Transverse colon (tissue), 4 donors: ENCODE measurements at regions not wholly inside any gene's neighbourhood (a gene's known extent, or its start where the extent isn't known, plus 50 kb on each side); places are given as distances from the start of the nearest gene placed in this dataset.

Source experiments
- DNase-seq: peaks from one replicate; pipeline ENCODE4 v3.0.0-alpha.2; 2019
- H3K27ac ChIP-seq, 4 donors: fragments of 200-600 bp; sonication (generic); 2 replicates each; pipeline ENCODE4 v1.5.1; 2016 to 2018; ENCODE audit warnings: inconsistent platforms in 4 of 4
- H3K27me3 ChIP-seq: fragments of 200-600 bp; sonication (generic); 2 replicates; pipeline ENCODE4 v1.5.1; 2017; ENCODE audit warnings: inconsistent platforms
- H3K36me3 ChIP-seq, 4 donors: fragments of 200-600 bp; sonication (generic); 2 replicates each; pipeline ENCODE4 v1.5.1; 2017 to 2019; ENCODE audit warnings: inconsistent platforms in 4 of 4
- H3K4me1 ChIP-seq, 4 donors: fragments of 200-600 bp; sonication (generic); 2 replicates each; pipeline ENCODE4 v1.5.1; 2017 to 2020; ENCODE audit warnings: inconsistent platforms in 4 of 4
- H3K4me3 ChIP-seq, 4 donors: fragments of 200-600 bp; sonication (generic); 1 replicate in 1 of 4; 2 replicates in 3 of 4; pipeline versions ENCODE4 v1.5.1 to v1.6.1; 2017 to 2019; ENCODE audit warnings: inconsistent platforms in 4 of 4
- H3K9me3 ChIP-seq, 2 donors: fragments of 200-600 bp; sonication (generic); 2 replicates each; pipeline ENCODE4 v1.5.1; 2017 to 2019; ENCODE audit warnings: inconsistent platforms in 2 of 2
- CTCF ChIP-seq, 5 experiments: fragments of 200-600 bp in 3 of 5; fragments of 450-650 bp in 2 of 5; sonication (generic) in 3 of 5; IDR thresholded peaks; 1 replicate in 2 of 5; 2 replicates in 3 of 5; pipeline ENCODE4 v1.5.1; 2016 to 2017; ENCODE audit warnings: antibody characterized with exemption in 5 of 5, inconsistent platforms in 3 of 5, mild to moderate bottlenecking in 2 of 5, moderate library complexity in 1 of 5
- EP300 ChIP-seq: sonication (generic); formaldehyde crosslinking; IDR thresholded peaks from one replicate; pipeline ENCODE4 v1.6.1; 2017; ENCODE audit warnings: antibody characterized with exemption, low read depth
- POLR2A ChIP-seq: fragments of 450-650 bp; IDR thresholded peaks from one replicate; pipeline ENCODE4 v1.6.1; 2016; ENCODE audit warnings: antibody characterized with exemption, mild to moderate bottlenecking, moderate library complexity
- POLR2AphosphoS5 ChIP-seq, 3 donors: sonication (generic); formaldehyde crosslinking; IDR thresholded peaks; one replicate each; pipeline ENCODE4 v1.6.1; 2016; ENCODE audit warnings: antibody characterized with exemption in 3 of 3
- WGBS, 2 donors: methylation state at CpG; one replicate each; pipeline ENCODE4 v1.1.5; 2018; ENCODE audit warnings: low coverage in 1 of 2; 5-methylcytosine and 5-hydroxymethylcytosine counted together
- in situ Hi-C, 4 donors: fragments of 200-750 bp; cut with MboI; loops; one replicate each; pipeline versions ENCODE4 v1.15.0 to v1.15.1; 2017; ENCODE audit warnings: low sequenced_read_pairs in 3 of 4, low pct_ligation_motif_present in 1 of 4, low pct_unique_long_range_greater_than_20kb in 1 of 4
- intact Hi-C: fragments of 100-400 bp; cut with DNase I; formaldehyde crosslinking; loops from one replicate; pipeline ENCODE4 v1.15.1; 2023; ENCODE audit warnings: low total_unique reads

- no peak for DNase-seq
- intact Hi-C loops (no loop called here), in situ Hi-C loops (no loop called here)
- Histone ChIP-seq H3K9me3 (no peaks in the 10 kb centered on the region), H3K4me3 (no peak overlapping the region), H3K27me3 (no peaks in the 10 kb centered on the region), H3K4me1 (no peaks in the 10 kb centered on the region), H3K36me3 (no peaks in the 10 kb centered on the region), H3K27ac (no peak overlapping the region)
- TF ChIP-seq POLR2AphosphoS5 (IDR thresholded peaks at IDR 0.05) (no peak), CTCF (IDR thresholded peaks at IDR 0.05) (no peak), POLR2A (no peak), EP300 (no peak)
- WGBS, 2 donors = 60 to 72% methylated on average over 1 of the region's 1 CpG
Observed at GRCh38 chr13:31674051-31674450, 65.3 kb upstream of the RXFP2 start.

- TF ChIP-seq POLR2A (no peak), POLR2AphosphoS5 (IDR thresholded peaks at IDR 0.05) (no peak), CTCF (IDR thresholded peaks at IDR 0.05) (no peak), EP300 (no peak)
- intact Hi-C loops (no loop called here), in situ Hi-C loops (no loop called here)
- Histone ChIP-seq H3K36me3 (no peaks in the 10 kb centered on the region), H3K27ac (no peak overlapping the region), H3K9me3 (no peaks in the 10 kb centered on the region), H3K4me3 (no peak overlapping the region), H3K27me3 (no peaks in the 10 kb centered on the region), H3K4me1 (no peaks in the 10 kb centered on the region)
- WGBS, 2 donors = 54 to 59% methylated on average over 2 to 5 of the region's 5 CpGs
- no peak for DNase-seq
Observed at GRCh38 chr13:31675440-31675953, 63.8 kb upstream of the RXFP2 start.

- 93 to 100% methylated on average over 1 to 2 of the region's 2 CpGs for WGBS, 2 donors
- H3K27ac ChIP-seq = no peak overlapping the region
- H3K36me3 ChIP-seq = no peaks in the 10 kb centered on the region
- intact Hi-C loops = no loop called here
- no peak for TF ChIP-seq CTCF (IDR thresholded peaks at IDR 0.05)
- no peak for TF ChIP-seq EP300
- no peak for TF ChIP-seq POLR2AphosphoS5 (IDR thresholded peaks at IDR 0.05)
- no peak for TF ChIP-seq POLR2A
- H3K4me3 ChIP-seq = no peak overlapping the region
- no peaks in the 10 kb centered on the region for H3K9me3 ChIP-seq
- no peak for DNase-seq
- H3K27me3 ChIP-seq = peaks cover 3% of the 10 kb centered on the region
- no peaks in the 10 kb centered on the region for H3K4me1 ChIP-seq
- in situ Hi-C loops = no loop called here
Observed at GRCh38 chr13:31681133-31681532, 58.2 kb upstream of the RXFP2 start.

GRCh38 chr13:31684466-31684865 is 54.9 kb upstream of the RXFP2 start:
- WGBS, 2 donors = 82 to 86% methylated on average over 2 of the region's 2 CpGs
- no peak overlapping the region for H3K4me3 ChIP-seq
- intact Hi-C loops = no loop called here

More at GRCh38 chr13:31684466-31684865, 54.9 kb upstream of the RXFP2 start:
- H3K4me1 ChIP-seq = no peaks in the 10 kb centered on the region
- no peak for DNase-seq
- in situ Hi-C loops = no loop called here
- H3K36me3 ChIP-seq = no peaks in the 10 kb centered on the region
- no peak for TF ChIP-seq EP300
- TF ChIP-seq CTCF (IDR thresholded peaks at IDR 0.05) = no peak
- no peak for TF ChIP-seq POLR2AphosphoS5 (IDR thresholded peaks at IDR 0.05)
- no peak for TF ChIP-seq POLR2A
- peaks cover 3% of the 10 kb centered on the region for H3K27me3 ChIP-seq
- no peaks in the 10 kb centered on the region for H3K9me3 ChIP-seq
- H3K27ac ChIP-seq = no peak overlapping the region
